22Rv1 (cell line): ENCODE measurements at regions not wholly inside any gene's neighbourhood (a gene's known extent, or its start where the extent isn't known, plus 50 kb on each side); places are given as distances from the start of the nearest gene placed in this dataset.

Experiments
- CTCF ChIP-seq: fragments of 450-650 bp; IDR thresholded peaks from 2 replicates; pipeline ENCODE4 v1.5.1; 2017; ENCODE audit warnings: mild to moderate bottlenecking
- ZFX ChIP-seq: fragments of 450-650 bp; IDR thresholded peaks from 2 replicates; pipeline ENCODE4 v1.6.1; 2017; ENCODE audit warnings: antibody characterized with exemption, borderline replicate concordance

GRCh38 chr5:74521401-74521800 lies 119.1 kb downstream of the ENC1 start:
- no peak for TF ChIP-seq CTCF
- no peak for TF ChIP-seq ZFX
